ENCODE measurements at regions not wholly inside any gene's neighbourhood (a gene's known extent, or its start where the extent isn't known, plus 50 kb on each side); places are given as distances from the start of the nearest gene placed in this dataset.

DNA sequence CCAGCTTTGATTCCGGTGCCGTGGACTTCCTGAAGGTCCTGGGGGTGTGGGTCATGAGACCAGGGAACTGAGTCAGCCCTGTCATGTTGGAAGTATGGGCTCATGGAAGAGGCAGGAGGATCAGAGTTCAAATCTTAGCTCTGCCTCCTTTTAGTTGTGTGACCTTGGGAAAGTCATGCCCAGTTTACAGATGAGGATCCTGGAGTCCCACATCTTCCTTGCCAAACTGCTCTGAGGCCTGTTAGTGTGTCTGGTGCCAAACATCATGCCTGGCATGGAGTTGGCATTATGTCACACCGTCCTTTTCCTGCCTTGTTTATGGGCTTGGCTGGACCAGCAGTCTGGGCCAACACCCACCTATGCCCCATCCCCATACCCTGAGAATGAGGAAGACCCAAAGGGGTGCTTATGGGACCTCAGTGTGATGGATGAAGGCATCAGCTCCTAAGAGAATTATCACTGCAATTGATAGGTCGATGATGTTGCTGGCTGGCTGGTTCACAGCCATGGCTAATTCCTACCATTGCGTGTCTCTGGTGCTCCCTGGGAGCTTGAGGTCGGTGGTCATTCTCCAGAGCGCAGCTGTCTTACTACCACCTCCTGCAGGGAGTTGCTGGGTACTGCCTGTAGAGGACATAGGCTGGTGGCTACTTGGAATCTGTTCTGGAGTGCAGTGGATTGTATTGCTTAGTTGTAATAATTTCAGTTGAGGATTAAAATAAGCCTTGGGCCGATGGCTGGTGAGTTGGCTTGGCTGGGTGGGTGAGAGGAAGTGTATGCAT is 140.5 kb upstream of the PITX1 start:
- no peak for TF ChIP-seq POLR2A (IDR thresholded peaks at IDR 0.05)
- TF ChIP-seq CTCF (IDR thresholded peaks at IDR 0.05) = no peak
- no peak overlapping the region for H3K4me3 ChIP-seq (ENCODE audit: low read depth, poor library complexity, severe bottlenecking)
- DNase-seq (ENCODE audit: low spot score in 2 of 2) = no peak
- WGBS, 2 donors = 75 to 87% methylated on average over 8 of the region's 8 CpGs
- intact Hi-C loops (cut with DNase I; ENCODE audit: low total_unique reads) = no loop called here

- TF ChIP-seq POLR2A (IDR thresholded peaks at IDR 0.05) = no peak
- no peak for TF ChIP-seq CTCF (IDR thresholded peaks at IDR 0.05)
- 74 to 83% methylated on average over 6 of the region's 6 CpGs for WGBS, 2 donors
- DNase-seq (ENCODE audit: low spot score in 2 of 2) = no peak
These were observed 139.7 kb upstream of the PITX1 start for GRCh38 chr5:135173662-135174290.

DNA sequence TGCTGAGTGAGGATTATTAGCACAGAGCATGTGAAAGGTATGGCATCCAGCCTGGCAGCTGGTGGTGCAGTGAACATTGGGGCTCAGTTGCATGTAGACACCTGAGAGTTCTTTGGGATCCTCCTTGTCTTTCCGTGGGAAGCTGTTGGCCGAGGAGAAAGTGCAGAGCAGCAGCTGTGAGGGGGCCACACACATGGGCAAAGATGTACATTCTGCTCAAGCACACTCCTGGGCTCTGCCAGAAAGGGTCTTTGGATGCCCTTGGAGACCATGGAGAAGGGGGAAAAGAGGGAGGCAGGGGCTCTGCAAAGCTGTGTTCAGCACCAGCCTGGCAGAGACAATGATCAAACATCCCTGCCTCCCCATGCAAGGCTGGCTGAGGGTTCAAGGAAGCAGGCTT is 138.7 kb upstream of the PITX1 start:
- intact Hi-C loops (cut with DNase I; ENCODE audit: low total_unique reads) = no loop called here
- H3K4me3 ChIP-seq (ENCODE audit: low read depth, poor library complexity, severe bottlenecking) = no peak overlapping the region
- TF ChIP-seq POLR2A (IDR thresholded peaks at IDR 0.05) = no peak
- WGBS, 2 donors = 44 to 78% methylated on average over 2 of the region's 2 CpGs
- no peak for DNase-seq (ENCODE audit: low spot score in 2 of 2)

More at GRCh38 chr5:135173662-135174290, 139.7 kb upstream of the PITX1 start:
- no peak overlapping the region for H3K4me3 ChIP-seq (ENCODE audit: low read depth, poor library complexity, severe bottlenecking)
- intact Hi-C loops (cut with DNase I; ENCODE audit: low total_unique reads) = no loop called here

- H3K4me3 ChIP-seq (ENCODE audit: low read depth, poor library complexity, severe bottlenecking) = no peak overlapping the region
- TF ChIP-seq CTCF (IDR thresholded peaks at IDR 0.05) = no peak
- intact Hi-C loops (cut with DNase I; ENCODE audit: low total_unique reads) = no loop called here
- DNase-seq (ENCODE audit: low spot score in 2 of 2) = no peak
- 95 to 96% methylated on average over 1 of the region's 1 CpG for WGBS, 2 donors
These were observed 137.3 kb upstream of the PITX1 start for GRCh38 chr5:135171336-135171735.

DNA sequence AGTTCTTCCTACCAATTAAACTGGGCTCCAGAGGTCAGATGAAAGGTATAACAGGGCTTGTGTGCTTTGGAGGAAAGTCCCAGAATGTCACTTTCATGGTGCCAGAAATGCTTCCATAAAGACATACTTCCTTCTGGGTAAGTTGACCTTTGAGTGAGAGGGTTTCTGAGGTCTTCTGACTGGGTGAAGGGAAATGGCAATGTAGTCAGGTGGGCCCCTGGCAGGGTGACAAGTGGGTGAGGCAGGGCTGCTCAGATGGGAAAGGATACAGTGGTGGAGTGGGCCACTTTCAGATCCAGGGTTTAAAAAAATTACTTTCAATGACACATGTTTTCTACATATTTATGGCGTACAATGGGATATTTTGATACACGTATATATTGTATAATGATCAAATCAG is 136.5 kb upstream of the PITX1 start:
- no peak overlapping the region for H3K4me3 ChIP-seq (ENCODE audit: low read depth, poor library complexity, severe bottlenecking)
- TF ChIP-seq CTCF (IDR thresholded peaks at IDR 0.05) (no peak), POLR2A (IDR thresholded peaks at IDR 0.05) (no peak)
- intact Hi-C loops (cut with DNase I; ENCODE audit: low total_unique reads) = no loop called here
- 87 to 88% methylated on average over 2 of the region's 2 CpGs for WGBS, 2 donors
- DNase-seq (ENCODE audit: low spot score in 2 of 2) = no peak

- TF ChIP-seq CTCF (IDR thresholded peaks at IDR 0.05) = no peak
- no peak for TF ChIP-seq POLR2A (IDR thresholded peaks at IDR 0.05)
- intact Hi-C loops (cut with DNase I; ENCODE audit: low total_unique reads) = no loop called here
- WGBS, 2 donors = 44 to 47% methylated on average over 2 of the region's 2 CpGs
These were observed 135.7 kb upstream of the PITX1 start for GRCh38 chr5:135169753-135170152.

More at GRCh38 chr5:135169753-135170152, 135.7 kb upstream of the PITX1 start:
- no peak overlapping the region for H3K4me3 ChIP-seq (ENCODE audit: low read depth, poor library complexity, severe bottlenecking)
- no peak for DNase-seq (ENCODE audit: low spot score in 2 of 2)

Measured in lower leg skin (tissue), 4 donors.